ENCODE measurements at regions not wholly inside any gene's neighbourhood (a gene's known extent, or its start where the extent isn't known, plus 50 kb on each side); places are given as distances from the start of the nearest gene placed in this dataset.
"Not testable (repeated sequence)": the region's sequence is repeated elsewhere in the genome, so short reads cannot be mapped to it uniquely, and the experiment has no call there.

- DNase-seq (ENCODE audit: low read depth in 2 of 2) = not testable (repeated sequence)
These were observed 89.4 kb upstream of the KIF2A start for GRCh38 chr5:62216603-62217002.

DNA sequence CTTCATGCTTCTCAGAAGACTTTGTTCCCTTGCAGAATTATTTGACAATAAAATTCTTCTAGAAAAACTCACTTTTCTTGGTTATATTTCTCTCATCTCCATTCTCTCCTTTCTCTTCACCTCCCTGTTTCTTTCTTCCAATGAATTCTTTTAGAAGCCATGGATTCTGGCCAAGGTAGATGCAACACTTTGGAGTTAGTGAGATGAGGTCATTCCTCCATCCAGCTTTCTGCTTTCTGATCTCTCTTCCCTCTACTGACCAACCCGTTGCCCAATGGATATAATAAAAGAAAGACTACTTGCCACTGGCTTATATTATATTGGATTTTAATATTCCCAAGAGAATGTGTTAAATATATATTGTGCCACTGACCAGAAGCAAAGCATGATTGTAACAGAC lies 88.9 kb upstream of the KIF2A start:
- DNase-seq (ENCODE audit: low read depth in 2 of 2) = not testable (repeated sequence)

- not testable (repeated sequence) for DNase-seq (ENCODE audit: low read depth in 2 of 2)
These were observed 87.1 kb upstream of the KIF2A start for GRCh38 chr5:62218860-62219259.

GRCh38 chr5:62221881-62222280 lies 84.1 kb upstream of the KIF2A start:
- not testable (repeated sequence) for DNase-seq (ENCODE audit: low read depth in 2 of 2)

DNA sequence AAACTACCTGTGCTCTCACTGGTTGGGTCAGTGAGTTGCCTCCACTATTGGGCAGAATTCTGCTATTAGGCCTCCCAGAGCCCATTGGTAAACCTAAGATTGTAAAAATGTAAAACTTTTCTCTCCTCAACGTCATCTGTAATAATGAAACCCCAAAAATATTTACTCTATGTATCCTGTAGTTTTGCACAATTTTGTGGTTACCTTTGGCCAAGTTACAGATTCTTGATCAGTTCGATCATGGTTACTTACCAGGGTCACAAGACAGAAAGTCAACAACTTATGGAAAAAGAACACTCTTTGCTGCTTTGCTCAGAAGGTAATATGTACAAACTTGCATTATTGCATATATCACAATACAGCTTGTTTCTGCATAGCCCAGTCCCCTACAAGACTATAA lies 83.7 kb upstream of the KIF2A start:
- DNase-seq (ENCODE audit: low read depth in 2 of 2) = not testable (repeated sequence)

DNA sequence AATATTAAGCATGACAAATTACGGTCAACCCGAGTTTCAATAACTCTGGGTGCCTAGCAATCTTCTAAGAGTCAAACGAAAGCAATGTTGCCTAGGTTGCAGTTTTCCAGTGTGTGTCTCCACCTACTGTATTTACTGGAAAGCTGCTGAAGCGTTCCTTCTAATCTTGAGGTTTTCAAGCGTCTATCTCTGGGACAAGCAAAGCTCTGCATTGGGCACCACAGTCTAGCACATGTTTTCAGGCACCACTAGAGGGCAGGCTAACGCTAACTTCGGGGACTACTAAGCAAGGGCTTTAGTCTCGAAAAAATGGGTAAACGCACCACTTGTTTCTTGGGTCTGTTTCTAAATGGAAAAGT lies 82.7 kb upstream of the KIF2A start:
- not testable (repeated sequence) for DNase-seq (ENCODE audit: low read depth in 2 of 2)

DNA sequence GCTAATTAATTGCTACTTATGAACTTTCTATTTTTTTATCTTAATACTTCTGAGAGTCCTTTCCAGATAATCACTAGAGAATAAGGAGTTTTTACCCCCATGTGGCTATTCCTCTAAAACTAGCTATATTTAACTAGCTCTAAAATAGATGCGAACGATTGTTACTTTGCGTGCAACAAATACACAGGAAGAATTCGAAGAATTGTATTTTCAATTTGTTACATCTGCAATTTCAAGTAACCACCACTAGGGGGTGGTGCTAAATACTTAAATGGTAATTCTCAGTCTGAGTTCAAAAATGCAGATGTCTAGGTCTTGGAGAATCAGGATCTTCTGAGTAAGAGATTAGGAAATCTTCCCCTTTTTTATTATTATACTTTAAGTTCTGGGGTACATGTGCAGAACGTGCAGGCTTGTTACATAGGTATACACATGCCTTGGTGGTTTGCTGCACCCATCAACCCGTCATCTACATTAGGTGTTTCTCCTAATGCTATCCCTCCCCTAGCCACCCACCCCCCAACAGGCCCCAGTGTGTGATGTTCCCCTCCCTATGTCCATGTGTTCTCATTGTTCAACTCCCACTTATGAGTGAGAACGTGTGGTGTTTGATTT lies 80.9 kb upstream of the KIF2A start:
- DNase-seq (ENCODE audit: low read depth in 2 of 2) = not testable (repeated sequence)

DNA sequence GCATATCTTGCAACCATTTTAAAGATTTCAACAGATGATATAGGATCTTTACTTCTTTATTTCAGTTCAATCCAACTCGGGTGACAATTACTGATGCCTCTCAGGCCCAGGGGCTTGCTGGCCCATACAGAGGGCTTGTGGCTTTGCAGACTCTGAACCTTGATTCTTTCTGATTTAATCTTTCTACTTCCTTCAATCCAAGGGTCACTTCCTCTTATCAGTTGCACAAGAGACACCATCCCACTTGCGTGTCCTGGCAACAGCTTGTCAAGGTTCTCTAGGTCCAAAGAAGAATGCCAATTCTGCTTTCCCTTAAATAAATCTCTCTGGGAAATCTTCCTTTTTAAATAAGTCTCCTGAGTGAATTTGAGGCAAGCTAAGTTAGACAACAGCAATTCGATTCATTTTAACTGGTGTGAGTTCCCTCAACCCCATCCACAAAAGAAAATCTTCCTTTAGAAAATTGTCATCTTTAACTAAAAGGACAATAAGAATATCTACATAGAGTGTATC lies 75.1 kb upstream of the KIF2A start:
- not testable (repeated sequence) for DNase-seq (ENCODE audit: low read depth in 2 of 2)

DNA sequence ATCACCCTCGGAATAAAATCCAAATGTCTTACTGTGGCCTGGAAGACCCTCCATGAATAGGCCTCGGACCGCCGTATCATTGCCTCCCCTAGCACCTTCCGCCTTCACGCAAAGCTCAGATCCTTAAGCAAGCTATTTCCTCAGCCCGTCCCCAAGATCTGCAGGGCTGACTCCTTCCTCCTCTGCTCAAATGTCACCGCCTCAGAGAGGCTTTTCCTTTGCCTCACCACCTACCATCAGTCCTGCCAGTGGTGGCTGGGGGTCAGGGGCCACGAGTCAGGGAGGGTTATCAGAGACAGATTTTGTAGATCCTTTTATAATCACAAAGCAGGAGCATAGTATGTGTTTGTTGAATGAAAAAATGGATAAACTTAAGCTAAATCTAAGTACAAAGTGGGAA lies 74.4 kb upstream of the KIF2A start:
- no peak for DNase-seq (ENCODE audit: low read depth in 2 of 2)

- not testable (repeated sequence) for DNase-seq (ENCODE audit: low read depth in 2 of 2)
These were observed 73.8 kb upstream of the KIF2A start for GRCh38 chr5:62232218-62232617.

GRCh38 chr5:62233083-62234046 lies 72.6 kb upstream of the KIF2A start:
- DNase-seq (ENCODE audit: low read depth in 2 of 2) = peak; percentile 33 to 69

DNA sequence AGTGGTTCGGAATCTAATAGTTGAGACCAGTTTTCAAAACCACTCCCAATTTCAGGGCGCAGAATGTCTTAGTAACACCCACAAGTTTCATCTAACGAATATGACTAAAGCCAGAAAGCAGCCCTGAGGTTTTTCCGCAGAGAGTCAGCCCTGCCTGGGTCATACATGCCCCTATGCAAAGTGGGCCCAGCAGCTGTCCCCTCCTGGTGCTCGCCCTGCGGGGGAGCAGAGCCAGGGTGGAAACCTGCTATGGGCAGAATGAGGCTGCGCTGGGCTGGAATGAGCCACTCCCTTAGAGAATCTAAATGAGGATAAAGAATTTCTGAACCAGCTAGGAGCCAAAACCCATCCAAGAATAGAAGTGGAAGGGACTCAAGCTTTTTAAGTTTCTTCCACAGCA lies 69.4 kb upstream of the KIF2A start:
- DNase-seq (ENCODE audit: low read depth in 2 of 2) = not testable (repeated sequence)

DNA sequence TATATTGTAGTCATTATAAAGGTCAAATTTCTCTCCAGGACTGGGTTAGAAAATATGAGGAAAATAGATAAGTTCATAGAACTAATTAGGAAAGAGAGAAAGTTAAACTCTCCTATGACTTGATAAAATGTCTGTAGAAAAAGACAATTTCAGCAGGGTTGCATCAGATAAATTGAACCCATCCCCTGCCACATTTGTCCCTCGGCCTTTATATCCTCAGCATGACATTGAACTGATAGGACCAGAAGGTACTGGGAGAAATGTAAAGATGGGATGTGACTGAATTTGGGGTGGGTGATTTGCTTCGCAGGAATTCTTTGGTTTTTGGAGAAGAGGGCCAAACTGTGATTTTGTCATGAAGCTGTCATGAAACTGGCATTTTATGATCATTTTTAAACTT lies 68.1 kb upstream of the KIF2A start:
- not testable (repeated sequence) for DNase-seq (ENCODE audit: low read depth in 2 of 2)

GRCh38 chr5:62238584-62238983 lies 67.4 kb upstream of the KIF2A start:
- not testable (repeated sequence) for DNase-seq (ENCODE audit: low read depth in 2 of 2)

DNA sequence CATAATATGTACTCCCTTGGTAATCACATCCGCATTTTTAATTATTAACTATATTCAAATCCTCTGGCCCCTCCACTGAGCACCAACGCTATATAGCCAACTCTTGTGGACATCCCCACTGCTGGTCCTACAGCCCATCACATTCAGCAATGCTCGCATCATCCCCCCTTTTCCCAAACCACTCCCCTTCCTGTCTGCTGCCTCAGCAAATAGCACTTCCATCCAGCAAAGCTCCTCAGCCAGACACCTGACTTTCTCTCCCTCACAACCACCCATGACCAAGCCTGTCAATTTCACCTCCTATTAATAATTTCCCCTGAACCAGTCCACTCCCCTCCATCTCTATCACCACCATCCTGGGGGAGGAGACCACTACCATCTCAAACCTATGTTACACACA lies 65.5 kb upstream of the KIF2A start:
- DNase-seq (ENCODE audit: low read depth in 2 of 2) = not testable (repeated sequence)

DNA sequence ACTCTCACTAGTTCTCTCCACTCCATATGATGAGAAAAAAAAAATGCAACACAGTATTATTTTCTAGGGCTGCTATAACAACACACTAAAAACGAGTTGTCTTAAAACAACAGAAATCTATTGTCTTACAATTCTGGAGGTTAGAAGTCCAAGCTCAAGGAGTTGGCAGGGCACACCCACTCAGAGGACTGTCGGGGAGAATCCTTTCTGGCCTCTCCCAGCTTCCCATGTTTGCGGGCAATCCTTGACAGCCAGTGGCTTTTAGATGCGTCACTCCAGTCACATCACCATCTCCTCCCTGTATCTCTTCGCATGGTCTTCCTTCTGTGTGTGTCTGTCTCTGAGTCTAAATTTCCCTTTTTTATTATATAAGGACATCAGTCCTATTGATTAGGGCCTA lies 64.0 kb upstream of the KIF2A start:
- DNase-seq (ENCODE audit: low read depth in 2 of 2) = not testable (repeated sequence)

DNA sequence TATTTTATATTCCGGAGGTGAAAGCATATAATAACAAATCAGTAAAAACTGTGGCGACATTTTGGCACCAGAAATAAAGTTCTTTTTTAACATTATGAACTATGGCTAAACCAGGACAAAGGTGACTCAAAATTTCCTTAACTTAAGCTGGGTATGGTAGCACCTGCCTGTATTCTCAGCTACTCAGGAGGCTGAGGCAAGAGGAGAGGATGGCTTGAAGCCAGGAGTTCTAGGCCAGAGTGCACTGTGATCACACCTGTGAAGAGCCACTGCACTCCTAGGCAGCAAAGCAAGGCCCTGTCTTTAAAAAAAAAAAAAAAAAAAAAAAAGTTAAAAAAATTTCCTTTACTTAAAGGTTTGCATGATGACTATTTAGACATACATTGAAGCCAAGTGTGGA lies 63.0 kb upstream of the KIF2A start:
- DNase-seq (ENCODE audit: low read depth in 2 of 2) = not testable (repeated sequence)

GRCh38 chr5:62248192-62248591 lies 57.8 kb upstream of the KIF2A start:
- not testable (repeated sequence) for DNase-seq (ENCODE audit: low read depth in 2 of 2)

GRCh38 chr5:62250085-62250484 lies 55.9 kb upstream of the KIF2A start:
- DNase-seq (ENCODE audit: low read depth in 2 of 2) = not testable (repeated sequence)

DNA sequence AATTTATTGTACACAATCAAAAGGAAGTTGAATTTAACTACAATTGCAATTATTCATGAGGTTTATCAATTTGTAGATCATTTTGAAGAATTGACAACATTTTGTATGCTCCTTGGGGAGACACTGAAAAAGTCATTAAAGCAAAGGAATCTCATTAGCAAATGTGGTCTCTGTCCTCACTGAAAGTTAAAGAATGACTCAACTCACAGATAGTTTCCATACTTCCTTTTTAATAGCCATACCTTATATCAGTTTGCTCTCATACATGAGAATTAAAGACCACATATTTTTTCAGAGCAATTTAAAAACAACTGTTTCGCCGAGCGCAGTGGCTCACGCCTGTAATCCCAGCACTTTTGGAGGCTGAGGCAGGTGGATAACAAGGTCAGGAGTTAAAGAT lies 55.1 kb upstream of the KIF2A start:
- DNase-seq (ENCODE audit: low read depth in 2 of 2) = not testable (repeated sequence)

DNA sequence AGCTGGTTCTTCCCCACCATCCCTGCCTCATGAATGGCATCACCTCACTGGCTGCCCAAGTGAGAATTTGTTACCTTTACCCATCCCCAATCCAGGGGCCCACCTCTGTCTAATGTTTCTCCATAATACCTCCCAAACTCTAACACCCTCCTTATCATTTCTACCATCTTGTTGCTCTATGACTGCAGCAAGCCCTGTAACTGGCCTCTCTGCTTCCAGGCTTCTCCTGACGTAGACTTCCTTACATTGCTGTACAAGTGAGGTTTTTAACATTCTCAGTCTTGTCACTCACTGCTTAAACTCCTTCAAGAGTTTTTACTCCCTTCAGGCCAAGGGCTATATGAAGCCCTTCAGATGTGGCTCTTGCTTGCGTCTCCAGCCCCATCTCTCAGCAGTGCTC lies 53.5 kb upstream of the KIF2A start:
- DNase-seq (ENCODE audit: low read depth in 2 of 2) = not testable (repeated sequence)

DNA sequence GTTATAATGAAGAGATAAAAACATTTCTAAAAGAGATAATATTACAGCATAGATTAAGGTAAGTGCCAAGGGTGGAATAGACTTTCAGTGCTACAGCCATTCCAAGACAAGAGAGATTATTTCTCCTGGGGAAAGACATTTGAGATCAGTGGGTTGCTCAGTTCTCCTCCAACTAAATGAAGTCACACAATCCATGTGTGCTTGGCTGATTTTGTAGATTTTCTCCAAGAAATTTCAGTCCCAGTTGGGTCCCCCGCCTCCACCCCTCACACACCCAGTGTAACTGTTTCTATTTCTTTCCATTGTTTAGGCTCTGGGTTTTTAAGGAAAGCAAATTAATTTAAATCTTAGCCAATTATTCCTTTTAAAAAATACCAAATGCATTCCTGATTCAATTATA lies 50.5 kb upstream of the KIF2A start:
- DNase-seq (ENCODE audit: low read depth in 2 of 2) = not testable (repeated sequence)
